ENCODE measurements at regions not wholly inside any gene's neighbourhood (a gene's known extent, or its start where the extent isn't known, plus 50 kb on each side); places are given as distances from the start of the nearest gene placed in this dataset.

GRCh38 chr11:119504371-119504770, 81.4 kb upstream of the THY1 start:
- ATAC-seq, result no peak
- DNase-seq (ENCODE audit: low spot score), result no peak
- intact Hi-C loops (cut with DNase I), result no loop called here

- intact Hi-C loops (cut with DNase I), result no loop called here
- DNase-seq (ENCODE audit: low spot score) (no peak), ATAC-seq (no peak)
Observed at GRCh38 chr11:119501777-119502405, 78.9 kb upstream of the THY1 start.

- intact Hi-C loops (cut with DNase I), result no loop called here
- DNase-seq (ENCODE audit: low spot score) (no peak), ATAC-seq (no peak)
Observed at GRCh38 chr11:119497717-119498116, 74.7 kb upstream of the THY1 start.

GRCh38 chr11:119496997-119497396, 74.0 kb upstream of the THY1 start:
- intact Hi-C loops (cut with DNase I), result no loop called here

GRCh38 chr11:119496469-119496868, 73.5 kb upstream of the THY1 start:
- DNase-seq (ENCODE audit: low spot score), result no peak
- intact Hi-C loops (cut with DNase I), result no loop called here
- no peak for ATAC-seq

More at GRCh38 chr11:119496997-119497396, 74.0 kb upstream of the THY1 start:
- DNase-seq (ENCODE audit: low spot score) (no peak), ATAC-seq (no peak)

- intact Hi-C loops (cut with DNase I), result no loop called here
- no peak for DNase-seq (ENCODE audit: low spot score)
- ATAC-seq, result no peak
Observed at GRCh38 chr11:119493712-119494111, 70.7 kb upstream of the THY1 start.

- intact Hi-C loops (cut with DNase I), result no loop called here
- no peak for DNase-seq (ENCODE audit: low spot score)
- ATAC-seq, result no peak
Observed at GRCh38 chr11:119491753-119492510, 69.0 kb upstream of the THY1 start.

- ATAC-seq (no peak), DNase-seq (ENCODE audit: low spot score) (no peak)
- intact Hi-C loops (cut with DNase I), result no loop called here
Observed at GRCh38 chr11:119490253-119491006, 67.5 kb upstream of the THY1 start.

- DNase-seq (ENCODE audit: low spot score), result peak; percentile 30
- intact Hi-C loops (cut with DNase I), result loop anchor here (10.0 kb wide), 1 partner anchor 626 kb away; no protein-coding TSS in a partner anchor
- ATAC-seq, result no peak
Observed at GRCh38 chr11:119489087-119489486, 66.1 kb upstream of the THY1 start.

- peak; percentile 30 for DNase-seq (ENCODE audit: low spot score)
- no peak for ATAC-seq
- intact Hi-C loops (cut with DNase I), result loop anchor here (10.0 kb wide), 1 partner anchor 626 kb away; no protein-coding TSS in a partner anchor
Observed at GRCh38 chr11:119488256-119488995, 65.5 kb upstream of the THY1 start.

- no peak for DNase-seq (ENCODE audit: low spot score)
Observed at GRCh38 chr11:119486691-119487259, 63.8 kb upstream of the THY1 start.

GRCh38 chr11:119486016-119486415, 63.0 kb upstream of the THY1 start:
- intact Hi-C loops (cut with DNase I), result loop anchor here (10.0 kb wide), 1 partner anchor 629 kb away; no protein-coding TSS in a partner anchor
- DNase-seq (ENCODE audit: low spot score), result no peak
- ATAC-seq, result no peak

More at GRCh38 chr11:119486691-119487259, 63.8 kb upstream of the THY1 start:
- intact Hi-C loops (cut with DNase I), result loop anchor here (10.0 kb wide), 1 partner anchor 628 kb away; no protein-coding TSS in a partner anchor
- ATAC-seq, result no peak

GRCh38 chr11:119484741-119485605, 62.0 kb upstream of the THY1 start:
- DNase-seq (ENCODE audit: low spot score) (no peak), ATAC-seq (no peak)
- intact Hi-C loops (cut with DNase I), result loop anchor here (10.0 kb wide), 1 partner anchor 630 kb away; no protein-coding TSS in a partner anchor

GRCh38 chr11:119483881-119484371, 61.0 kb upstream of the THY1 start:
- intact Hi-C loops (cut with DNase I), result loop anchor here (10.0 kb wide), 1 partner anchor 631 kb away; no protein-coding TSS in a partner anchor
- DNase-seq (ENCODE audit: low spot score), result no peak
- ATAC-seq, result no peak

GRCh38 chr11:119483341-119483880, 60.4 kb upstream of the THY1 start:
- intact Hi-C loops (cut with DNase I), result loop anchor here (10.0 kb wide), 1 partner anchor 631 kb away; no protein-coding TSS in a partner anchor
- no peak for ATAC-seq
- DNase-seq (ENCODE audit: low spot score), result no peak

- no peak for DNase-seq (ENCODE audit: low spot score)
- intact Hi-C loops (cut with DNase I), result loop anchor here (10.0 kb wide), 1 partner anchor 632 kb away; no protein-coding TSS in a partner anchor
- no peak for ATAC-seq
Observed at GRCh38 chr11:119482521-119483011, 59.6 kb upstream of the THY1 start.
